ENCODE measurements at regions not wholly inside any gene's neighbourhood (a gene's known extent, or its start where the extent isn't known, plus 50 kb on each side); places are given as distances from the start of the nearest gene placed in this dataset.

GRCh38 chr11:11789735-11790369, 51.9 kb upstream of the USP47 start:
- Histone ChIP-seq H3K9me3 (ENCODE audit: control insufficient read depth in 3 of 3, low read length in 3 of 3) (no peaks in the 10 kb centered on the region), H3K27ac (ENCODE audit: low read depth, low read length) (no peak overlapping the region), H3K4me3 (ENCODE audit: low read length in 3 of 3) (no peak overlapping the region), H3K4me1 (ENCODE audit: control insufficient read depth in 3 of 3, insufficient read depth in 3 of 3, low read length in 3 of 3) (peaks cover 0 to 2% (median 0%) of the 10 kb centered on the region in 3 donors), H3K27me3 (ENCODE audit: control insufficient read depth in 3 of 3, insufficient read depth in 3 of 3, low read length in 3 of 3) (no peaks in the 10 kb centered on the region), H3K36me3 (ENCODE audit: control insufficient read depth in 3 of 3, insufficient read depth in 3 of 3, low read length in 3 of 3) (no peaks in the 10 kb centered on the region), H3K9ac (ENCODE audit: low read depth in 1 of 3, low read length in 3 of 3) (no peak overlapping the region)

- H3K9ac ChIP-seq (ENCODE audit: low read depth in 1 of 3, low read length in 3 of 3): no peak overlapping the region
- no peaks in the 10 kb centered on the region for H3K36me3 ChIP-seq (ENCODE audit: control insufficient read depth in 3 of 3, insufficient read depth in 3 of 3, low read length in 3 of 3)
- no peak overlapping the region for H3K27ac ChIP-seq (ENCODE audit: low read depth, low read length)
- H3K4me3 ChIP-seq (ENCODE audit: low read length in 3 of 3): no peak overlapping the region
- H3K4me1 ChIP-seq (ENCODE audit: control insufficient read depth in 3 of 3, insufficient read depth in 3 of 3, low read length in 3 of 3): peaks cover 0 to 2% (median 0%) of the 10 kb centered on the region in 3 donors
- no peaks in the 10 kb centered on the region for H3K9me3 ChIP-seq (ENCODE audit: control insufficient read depth in 3 of 3, low read length in 3 of 3)
- no peaks in the 10 kb centered on the region for H3K27me3 ChIP-seq (ENCODE audit: control insufficient read depth in 3 of 3, insufficient read depth in 3 of 3, low read length in 3 of 3)
These were observed 53.6 kb upstream of the USP47 start for GRCh38 chr11:11788063-11788710.

- Histone ChIP-seq H3K36me3 (ENCODE audit: control insufficient read depth in 3 of 3, insufficient read depth in 3 of 3, low read length in 3 of 3) (no peaks in the 10 kb centered on the region), H3K4me3 (ENCODE audit: low read length in 3 of 3) (no peak overlapping the region), H3K27me3 (ENCODE audit: control insufficient read depth in 3 of 3, insufficient read depth in 3 of 3, low read length in 3 of 3) (no peaks in the 10 kb centered on the region), H3K9ac (ENCODE audit: low read depth in 1 of 3, low read length in 3 of 3) (no peak overlapping the region), H3K9me3 (ENCODE audit: control insufficient read depth in 3 of 3, low read length in 3 of 3) (no peaks in the 10 kb centered on the region), H3K27ac (ENCODE audit: low read depth, low read length) (no peak overlapping the region), H3K4me1 (ENCODE audit: control insufficient read depth in 3 of 3, insufficient read depth in 3 of 3, low read length in 3 of 3) (peaks cover 0 to 2% (median 0%) of the 10 kb centered on the region in 3 donors)
These were observed 54.3 kb upstream of the USP47 start for GRCh38 chr11:11787305-11788062.

- no peaks in the 10 kb centered on the region for H3K27me3 ChIP-seq (ENCODE audit: control insufficient read depth in 3 of 3, insufficient read depth in 3 of 3, low read length in 3 of 3)
These were observed 55.0 kb upstream of the USP47 start for GRCh38 chr11:11786771-11787170.

GRCh38 chr11:11786234-11786633, 55.5 kb upstream of the USP47 start:
- Histone ChIP-seq H3K4me1 (ENCODE audit: control insufficient read depth in 3 of 3, insufficient read depth in 3 of 3, low read length in 3 of 3) (peaks cover 0 to 2% (median 0%) of the 10 kb centered on the region in 3 donors), H3K4me3 (ENCODE audit: low read length in 3 of 3) (no peak overlapping the region), H3K27ac (ENCODE audit: low read depth, low read length) (no peak overlapping the region), H3K36me3 (ENCODE audit: control insufficient read depth in 3 of 3, insufficient read depth in 3 of 3, low read length in 3 of 3) (no peaks in the 10 kb centered on the region), H3K9ac (ENCODE audit: low read depth in 1 of 3, low read length in 3 of 3) (no peak overlapping the region), H3K27me3 (ENCODE audit: control insufficient read depth in 3 of 3, insufficient read depth in 3 of 3, low read length in 3 of 3) (no peaks in the 10 kb centered on the region), H3K9me3 (ENCODE audit: control insufficient read depth in 3 of 3, low read length in 3 of 3) (no peaks in the 10 kb centered on the region)

More at GRCh38 chr11:11786771-11787170, 55.0 kb upstream of the USP47 start:
- Histone ChIP-seq H3K4me1 (ENCODE audit: control insufficient read depth in 3 of 3, insufficient read depth in 3 of 3, low read length in 3 of 3) (peaks cover 0 to 2% (median 0%) of the 10 kb centered on the region in 3 donors), H3K36me3 (ENCODE audit: control insufficient read depth in 3 of 3, insufficient read depth in 3 of 3, low read length in 3 of 3) (no peaks in the 10 kb centered on the region), H3K27ac (ENCODE audit: low read depth, low read length) (no peak overlapping the region), H3K9me3 (ENCODE audit: control insufficient read depth in 3 of 3, low read length in 3 of 3) (no peaks in the 10 kb centered on the region), H3K9ac (ENCODE audit: low read depth in 1 of 3, low read length in 3 of 3) (no peak overlapping the region), H3K4me3 (ENCODE audit: low read length in 3 of 3) (no peak overlapping the region)

- Histone ChIP-seq H3K4me1 (ENCODE audit: control insufficient read depth in 3 of 3, insufficient read depth in 3 of 3, low read length in 3 of 3) (peaks cover 0 to 2% (median 0%) of the 10 kb centered on the region in 3 donors), H3K27me3 (ENCODE audit: control insufficient read depth in 3 of 3, insufficient read depth in 3 of 3, low read length in 3 of 3) (no peaks in the 10 kb centered on the region), H3K9ac (ENCODE audit: low read depth in 1 of 3, low read length in 3 of 3) (no peak overlapping the region), H3K27ac (ENCODE audit: low read depth, low read length) (no peak overlapping the region), H3K9me3 (ENCODE audit: control insufficient read depth in 3 of 3, low read length in 3 of 3) (no peaks in the 10 kb centered on the region), H3K4me3 (ENCODE audit: low read length in 3 of 3) (no peak overlapping the region), H3K36me3 (ENCODE audit: control insufficient read depth in 3 of 3, insufficient read depth in 3 of 3, low read length in 3 of 3) (no peaks in the 10 kb centered on the region)
These were observed 59.2 kb upstream of the USP47 start for GRCh38 chr11:11782532-11783110.

- Histone ChIP-seq H3K4me1 (ENCODE audit: control insufficient read depth in 3 of 3, insufficient read depth in 3 of 3, low read length in 3 of 3) (no peaks in the 10 kb centered on the region), H3K4me3 (ENCODE audit: low read length in 3 of 3) (no peak overlapping the region), H3K9me3 (ENCODE audit: control insufficient read depth in 3 of 3, low read length in 3 of 3) (no peaks in the 10 kb centered on the region)
These were observed 60.9 kb upstream of the USP47 start for GRCh38 chr11:11780858-11781257.

GRCh38 chr11:11779975-11780374, 61.8 kb upstream of the USP47 start:
- Histone ChIP-seq H3K4me3 (ENCODE audit: low read length in 3 of 3) (no peak overlapping the region), H3K36me3 (ENCODE audit: control insufficient read depth in 3 of 3, insufficient read depth in 3 of 3, low read length in 3 of 3) (no peaks in the 10 kb centered on the region), H3K9ac (ENCODE audit: low read depth in 1 of 3, low read length in 3 of 3) (no peak overlapping the region), H3K27me3 (ENCODE audit: control insufficient read depth in 3 of 3, insufficient read depth in 3 of 3, low read length in 3 of 3) (peaks cover 0 to 2% (median 0%) of the 10 kb centered on the region in 3 donors), H3K9me3 (ENCODE audit: control insufficient read depth in 3 of 3, low read length in 3 of 3) (no peaks in the 10 kb centered on the region), H3K4me1 (ENCODE audit: control insufficient read depth in 3 of 3, insufficient read depth in 3 of 3, low read length in 3 of 3) (no peaks in the 10 kb centered on the region), H3K27ac (ENCODE audit: low read depth, low read length) (no peak overlapping the region)

More at GRCh38 chr11:11780858-11781257, 60.9 kb upstream of the USP47 start:
- no peaks in the 10 kb centered on the region for H3K36me3 ChIP-seq (ENCODE audit: control insufficient read depth in 3 of 3, insufficient read depth in 3 of 3, low read length in 3 of 3)
- peaks cover 0 to 2% (median 0%) of the 10 kb centered on the region in 3 donors for H3K27me3 ChIP-seq (ENCODE audit: control insufficient read depth in 3 of 3, insufficient read depth in 3 of 3, low read length in 3 of 3)
- H3K9ac ChIP-seq (ENCODE audit: low read depth in 1 of 3, low read length in 3 of 3): no peak overlapping the region
- no peak overlapping the region for H3K27ac ChIP-seq (ENCODE audit: low read depth, low read length)

- H3K4me1 ChIP-seq (ENCODE audit: control insufficient read depth in 3 of 3, insufficient read depth in 3 of 3, low read length in 3 of 3): no peaks in the 10 kb centered on the region
- no peak overlapping the region for H3K27ac ChIP-seq (ENCODE audit: low read depth, low read length)
- no peaks in the 10 kb centered on the region for H3K36me3 ChIP-seq (ENCODE audit: control insufficient read depth in 3 of 3, insufficient read depth in 3 of 3, low read length in 3 of 3)
- no peak overlapping the region for H3K9ac ChIP-seq (ENCODE audit: low read depth in 1 of 3, low read length in 3 of 3)
- no peaks in the 10 kb centered on the region for H3K9me3 ChIP-seq (ENCODE audit: control insufficient read depth in 3 of 3, low read length in 3 of 3)
- no peak overlapping the region for H3K4me3 ChIP-seq (ENCODE audit: low read length in 3 of 3)
- peaks cover 0 to 2% (median 0%) of the 10 kb centered on the region in 3 donors for H3K27me3 ChIP-seq (ENCODE audit: control insufficient read depth in 3 of 3, insufficient read depth in 3 of 3, low read length in 3 of 3)
These were observed 63.9 kb upstream of the USP47 start for GRCh38 chr11:11777897-11778296.

Measured in skeletal muscle tissue (tissue), 3 donors.